ENCODE measurements at regions not wholly inside any gene's neighbourhood (a gene's known extent, or its start where the extent isn't known, plus 50 kb on each side); places are given as distances from the start of the nearest gene placed in this dataset.

- no peak for TF ChIP-seq CTCF (IDR thresholded peaks at IDR 0.05; ENCODE audit: low read depth, low read length, poor library complexity, severe bottlenecking)
- TF ChIP-seq EZH2phosphoT487 (IDR thresholded peaks at IDR 0.05; ENCODE audit: borderline replicate concordance, low read length) = no peak
These were observed 155.4 kb upstream of the LAMA2 start for GRCh38 chr6:128727500-128727899.

Data from DOHH2 (cell line).